ENCODE measurements at regions not wholly inside any gene's neighbourhood (a gene's known extent, or its start where the extent isn't known, plus 50 kb on each side); places are given as distances from the start of the nearest gene placed in this dataset.

- no peaks in the 10 kb centered on the region for H3K27me3 Mint-ChIP-seq
- H3K4me3 Mint-ChIP-seq (ENCODE audit: low read depth), result no peak overlapping the region
- H3K36me3 Mint-ChIP-seq (ENCODE audit: insufficient read depth), result no peaks in the 10 kb centered on the region
- TF ChIP-seq, protein P1, sequence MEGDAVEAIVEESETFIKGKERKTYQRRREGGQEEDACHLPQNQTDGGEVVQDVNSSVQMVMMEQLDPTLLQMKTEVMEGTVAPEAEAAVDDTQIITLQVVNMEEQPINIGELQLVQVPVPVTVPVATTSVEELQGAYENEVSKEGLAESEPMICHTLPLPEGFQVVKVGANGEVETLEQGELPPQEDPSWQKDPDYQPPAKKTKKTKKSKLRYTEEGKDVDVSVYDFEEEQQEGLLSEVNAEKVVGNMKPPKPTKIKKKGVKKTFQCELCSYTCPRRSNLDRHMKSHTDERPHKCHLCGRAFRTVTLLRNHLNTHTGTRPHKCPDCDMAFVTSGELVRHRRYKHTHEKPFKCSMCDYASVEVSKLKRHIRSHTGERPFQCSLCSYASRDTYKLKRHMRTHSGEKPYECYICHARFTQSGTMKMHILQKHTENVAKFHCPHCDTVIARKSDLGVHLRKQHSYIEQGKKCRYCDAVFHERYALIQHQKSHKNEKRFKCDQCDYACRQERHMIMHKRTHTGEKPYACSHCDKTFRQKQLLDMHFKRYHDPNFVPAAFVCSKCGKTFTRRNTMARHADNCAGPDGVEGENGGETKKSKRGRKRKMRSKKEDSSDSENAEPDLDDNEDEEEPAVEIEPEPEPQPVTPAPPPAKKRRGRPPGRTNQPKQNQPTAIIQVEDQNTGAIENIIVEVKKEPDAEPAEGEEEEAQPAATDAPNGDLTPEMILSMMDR (IDR thresholded peaks at IDR 0.05; ENCODE audit: unreplicated experiment), result no peak
- no peaks in the 10 kb centered on the region for H3K9me3 Mint-ChIP-seq (ENCODE audit: low read depth)
- H3K4me1 Mint-ChIP-seq (ENCODE audit: low read depth), result no peaks in the 10 kb centered on the region
- DNase-seq (ENCODE audit: low spot score, unreplicated experiment), result no peak
- no peak overlapping the region for H3K27ac Mint-ChIP-seq
These were observed 698.8 kb downstream of the LIG4 start for GRCh38 chr13:107516517-107516916.

DNA sequence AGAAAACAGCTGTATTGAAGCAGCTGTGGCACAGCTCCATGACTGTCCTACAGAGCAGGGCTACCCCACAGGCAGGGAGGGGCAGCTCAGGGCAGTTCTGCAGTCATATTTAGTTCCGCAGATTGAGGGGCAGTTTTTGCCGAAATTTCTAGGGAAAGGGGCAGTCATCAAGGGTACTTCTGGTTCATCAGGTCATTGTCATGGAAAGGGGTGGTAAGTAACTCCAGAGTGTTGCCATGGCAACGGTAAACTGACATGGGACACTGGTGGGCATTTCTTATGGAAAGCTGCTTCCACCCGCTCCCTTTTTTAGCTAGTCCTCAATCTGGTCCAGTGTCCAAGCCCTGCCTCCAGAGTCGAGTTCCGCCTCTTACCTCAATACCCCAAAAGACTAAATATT lies 702.8 kb downstream of the LIG4 start:
- H3K4me3 Mint-ChIP-seq (ENCODE audit: low read depth), result no peak overlapping the region
- no peak overlapping the region for H3K27ac Mint-ChIP-seq
- H3K4me1 Mint-ChIP-seq (ENCODE audit: low read depth), result no peaks in the 10 kb centered on the region
- no peaks in the 10 kb centered on the region for H3K27me3 Mint-ChIP-seq
- TF ChIP-seq, protein P1 (IDR thresholded peaks at IDR 0.05; ENCODE audit: unreplicated experiment), result no peak
- no peak for DNase-seq (ENCODE audit: low spot score, unreplicated experiment)
- no peaks in the 10 kb centered on the region for H3K9me3 Mint-ChIP-seq (ENCODE audit: low read depth)
- H3K36me3 Mint-ChIP-seq (ENCODE audit: insufficient read depth), result no peaks in the 10 kb centered on the region

GRCh38 chr13:107497661-107498060 lies 717.7 kb downstream of the LIG4 start:
- Mint-ChIP-seq H3K27me3 (no peaks in the 10 kb centered on the region), H3K36me3 (ENCODE audit: insufficient read depth) (no peaks in the 10 kb centered on the region), H3K4me1 (ENCODE audit: low read depth) (peaks cover 3% of the 10 kb centered on the region), H3K27ac (no peak overlapping the region), H3K4me3 (ENCODE audit: low read depth) (no peak overlapping the region), H3K9me3 (ENCODE audit: low read depth) (no peaks in the 10 kb centered on the region)
- DNase-seq (ENCODE audit: low spot score, unreplicated experiment), result no peak
- TF ChIP-seq, protein P1 (IDR thresholded peaks at IDR 0.05; ENCODE audit: unreplicated experiment), result no peak

- peaks cover 2% of the 10 kb centered on the region for H3K4me1 Mint-ChIP-seq (ENCODE audit: low read depth)
- H3K27me3 Mint-ChIP-seq, result no peaks in the 10 kb centered on the region
- H3K4me3 Mint-ChIP-seq (ENCODE audit: low read depth), result no peak overlapping the region
- no peaks in the 10 kb centered on the region for H3K36me3 Mint-ChIP-seq (ENCODE audit: insufficient read depth)
- TF ChIP-seq, protein P1 (IDR thresholded peaks at IDR 0.05; ENCODE audit: unreplicated experiment), result no peak
- no peak overlapping the region for H3K27ac Mint-ChIP-seq
- peaks cover 11% of the 10 kb centered on the region for H3K9me3 Mint-ChIP-seq (ENCODE audit: low read depth)
- DNase-seq (ENCODE audit: low spot score, unreplicated experiment), result no peak
These were observed 722.1 kb downstream of the LIG4 start for GRCh38 chr13:107493266-107493665.

DNA sequence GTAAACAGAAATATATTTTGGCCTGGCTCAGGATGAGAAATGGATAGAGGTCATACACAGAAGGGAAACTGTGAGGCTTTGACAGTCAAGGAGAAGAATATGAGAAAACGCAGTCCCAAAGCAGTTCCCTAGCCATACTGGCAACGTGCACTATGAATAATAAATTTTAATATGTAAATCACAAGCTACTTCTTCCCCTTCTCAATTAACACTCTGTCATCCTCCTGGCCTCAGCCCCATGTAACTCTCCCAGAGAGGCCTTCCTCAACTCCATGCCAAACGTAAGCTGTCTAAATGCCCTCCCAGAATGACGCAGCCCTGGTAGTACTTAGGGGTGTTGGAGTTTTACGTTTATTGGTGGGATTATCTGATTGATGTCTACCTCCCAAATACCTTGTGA lies 732.6 kb downstream of the LIG4 start:
- DNase-seq (ENCODE audit: low spot score, unreplicated experiment), result no peak
- H3K36me3 Mint-ChIP-seq (ENCODE audit: insufficient read depth), result no peaks in the 10 kb centered on the region
- TF ChIP-seq, protein P1 (IDR thresholded peaks at IDR 0.05; ENCODE audit: unreplicated experiment), result no peak
- no peak overlapping the region for H3K4me3 Mint-ChIP-seq (ENCODE audit: low read depth)
- peaks cover 2% of the 10 kb centered on the region for H3K4me1 Mint-ChIP-seq (ENCODE audit: low read depth)
- H3K27me3 Mint-ChIP-seq, result peaks cover 39% of the 10 kb centered on the region
- H3K27ac Mint-ChIP-seq, result no peak overlapping the region
- H3K9me3 Mint-ChIP-seq (ENCODE audit: low read depth), result no peaks in the 10 kb centered on the region

Measured in progenitor cell of endocrine pancreas (in vitro differentiated cells).